Erythroblast (primary cell): ENCODE measurements at regions not wholly inside any gene's neighbourhood (a gene's known extent, or its start where the extent isn't known, plus 50 kb on each side); places are given as distances from the start of the nearest gene placed in this dataset.

ENCODE experiments used
- GATA1 ChIP-seq: IDR thresholded peaks from 2 replicates; pipeline ENCODE4 v1.6.1; 2011; ENCODE audit warnings: low read depth, mild to moderate bottlenecking, control low read depth, low read length, moderate library complexity
- POLR2A ChIP-seq: IDR thresholded peaks from 2 replicates; pipeline ENCODE4 v1.6.1; 2011; ENCODE audit warnings: mild to moderate bottlenecking, low read length

DNA sequence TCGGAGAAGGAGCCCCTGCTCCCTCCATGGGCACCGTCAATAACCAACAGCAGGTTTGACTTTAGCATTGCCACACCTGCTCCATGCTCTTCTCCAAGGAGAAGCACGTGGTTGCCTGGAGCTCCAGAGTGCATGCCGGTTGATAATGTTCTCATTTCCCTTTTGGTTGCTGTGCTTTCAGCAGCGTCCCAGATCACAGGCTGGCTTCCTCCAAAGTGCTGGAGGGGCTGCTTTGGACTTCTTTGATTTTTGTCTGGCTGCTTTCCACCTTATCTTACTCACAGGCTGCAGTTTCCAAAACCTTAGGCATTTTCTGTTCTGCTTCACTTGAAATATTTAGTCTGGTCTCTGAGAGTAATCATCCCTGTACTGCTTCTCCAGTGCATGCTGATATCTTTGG is 123.8 kb upstream of the IRS2 start:
- TF ChIP-seq POLR2A = no peak
- TF ChIP-seq GATA1 = no peak
